ENCODE measurements at regions not wholly inside any gene's neighbourhood (a gene's known extent, or its start where the extent isn't known, plus 50 kb on each side); places are given as distances from the start of the nearest gene placed in this dataset.
A peak's percentile ranks its signal among the peaks of the same experiment; 100 is the strongest.

DNA sequence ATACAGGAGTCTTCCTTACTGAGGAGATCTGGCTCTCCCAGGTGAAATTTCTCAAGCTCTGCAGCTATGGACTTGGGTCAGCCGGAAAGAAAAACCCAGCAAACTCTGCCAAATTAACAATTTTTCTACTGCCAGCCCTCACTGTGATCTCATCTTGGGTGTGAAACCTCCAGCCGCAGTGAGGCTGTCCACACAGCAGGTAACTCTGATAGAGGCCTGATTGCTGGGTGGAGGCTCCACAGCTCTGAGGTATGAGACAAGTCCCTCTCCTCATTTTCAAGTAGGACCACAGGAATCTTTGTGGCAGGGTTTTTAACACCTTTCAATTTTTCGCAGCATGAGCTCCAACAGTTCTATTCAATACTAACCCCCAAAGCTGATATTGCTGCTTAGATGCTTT is 430.6 kb upstream of the RAB6C start:
- Mint-ChIP-seq H3K4me3 (no peak overlapping the region), H3K4me1 (peaks cover under 1% of the 10 kb centered on the region), H3K27me3 (ENCODE audit: insufficient read depth, low read depth) (no peaks in the 10 kb centered on the region), H3K27ac (no peak overlapping the region), H3K9me3 (no peaks in the 10 kb centered on the region), H3K36me3 (no peaks in the 10 kb centered on the region)
- Histone ChIP-seq H3K27me3 (no peaks in the 10 kb centered on the region), H3K4me1 (no peaks in the 10 kb centered on the region), H3K4me3 (no peak overlapping the region), H3K79me2 (ENCODE audit: low read depth) (no peaks in the 10 kb centered on the region), H3K9ac (no peak overlapping the region), H3K36me3 (no peaks in the 10 kb centered on the region), H2AFZ (replicated peaks) (no peak overlapping the region), H3K27ac (no peak overlapping the region), H4K20me1 (ENCODE audit: low read depth) (no peaks in the 10 kb centered on the region), H3K4me2 (no peak overlapping the region), H3K9me3 (ENCODE audit: low read depth) (no peaks in the 10 kb centered on the region), H3F3A (ENCODE audit: low read depth) (no peaks in the 10 kb centered on the region)
- no peak for DNase-seq (ENCODE audit: low spot score)
- no peak for TF ChIP-seq EZH2 (IDR thresholded peaks at IDR 0.05)
- no peak for TF ChIP-seq EZH2phosphoT487 (IDR thresholded peaks at IDR 0.05)
- TF ChIP-seq, protein P1, sequence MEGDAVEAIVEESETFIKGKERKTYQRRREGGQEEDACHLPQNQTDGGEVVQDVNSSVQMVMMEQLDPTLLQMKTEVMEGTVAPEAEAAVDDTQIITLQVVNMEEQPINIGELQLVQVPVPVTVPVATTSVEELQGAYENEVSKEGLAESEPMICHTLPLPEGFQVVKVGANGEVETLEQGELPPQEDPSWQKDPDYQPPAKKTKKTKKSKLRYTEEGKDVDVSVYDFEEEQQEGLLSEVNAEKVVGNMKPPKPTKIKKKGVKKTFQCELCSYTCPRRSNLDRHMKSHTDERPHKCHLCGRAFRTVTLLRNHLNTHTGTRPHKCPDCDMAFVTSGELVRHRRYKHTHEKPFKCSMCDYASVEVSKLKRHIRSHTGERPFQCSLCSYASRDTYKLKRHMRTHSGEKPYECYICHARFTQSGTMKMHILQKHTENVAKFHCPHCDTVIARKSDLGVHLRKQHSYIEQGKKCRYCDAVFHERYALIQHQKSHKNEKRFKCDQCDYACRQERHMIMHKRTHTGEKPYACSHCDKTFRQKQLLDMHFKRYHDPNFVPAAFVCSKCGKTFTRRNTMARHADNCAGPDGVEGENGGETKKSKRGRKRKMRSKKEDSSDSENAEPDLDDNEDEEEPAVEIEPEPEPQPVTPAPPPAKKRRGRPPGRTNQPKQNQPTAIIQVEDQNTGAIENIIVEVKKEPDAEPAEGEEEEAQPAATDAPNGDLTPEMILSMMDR (IDR thresholded peaks at IDR 0.05) = no peak

DNA sequence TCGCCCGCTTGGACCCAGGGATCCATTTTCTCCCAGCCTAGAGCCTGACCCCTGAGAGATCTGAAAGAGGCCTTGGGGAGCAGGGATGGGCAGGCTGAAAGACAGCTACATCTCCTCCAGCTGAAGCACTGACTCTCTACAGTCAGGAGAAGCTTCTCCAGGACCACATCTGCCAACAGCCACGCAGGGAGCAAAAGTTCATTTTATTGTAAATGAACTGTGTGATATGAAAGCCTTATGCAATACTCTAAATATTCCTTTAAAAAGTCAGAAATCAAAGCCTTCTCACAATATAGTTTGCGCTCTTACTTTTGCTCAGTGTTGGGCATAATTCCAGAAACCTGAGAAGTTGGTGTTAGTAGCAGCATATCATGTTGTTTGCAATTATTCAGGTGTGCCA is 428.9 kb upstream of the RAB6C start:
- Histone ChIP-seq H4K20me1 (ENCODE audit: low read depth) (no peaks in the 10 kb centered on the region), H3K27ac (no peak overlapping the region), H3K4me3 (no peak overlapping the region), H3K27me3 (no peaks in the 10 kb centered on the region), H3F3A (ENCODE audit: low read depth) (no peaks in the 10 kb centered on the region), H3K4me2 (no peak overlapping the region), H3K36me3 (no peaks in the 10 kb centered on the region), H3K9ac (no peak overlapping the region), H3K4me1 (peaks cover 9% of the 10 kb centered on the region), H3K9me3 (ENCODE audit: low read depth) (no peaks in the 10 kb centered on the region), H3K79me2 (ENCODE audit: low read depth) (no peaks in the 10 kb centered on the region), H2AFZ (replicated peaks) (no peak overlapping the region)
- Mint-ChIP-seq H3K36me3 (no peaks in the 10 kb centered on the region), H3K9me3 (no peaks in the 10 kb centered on the region), H3K27me3 (ENCODE audit: insufficient read depth, low read depth) (no peaks in the 10 kb centered on the region), H3K4me1 (peaks cover 11% of the 10 kb centered on the region), H3K27ac (no peak overlapping the region), H3K4me3 (no peak overlapping the region)
- TF ChIP-seq, protein P1 (IDR thresholded peaks at IDR 0.05) = no peak
- TF ChIP-seq EZH2 (IDR thresholded peaks at IDR 0.05) (no peak), EZH2phosphoT487 (IDR thresholded peaks at IDR 0.05) (no peak)
- no peak for DNase-seq (ENCODE audit: low spot score)

DNA sequence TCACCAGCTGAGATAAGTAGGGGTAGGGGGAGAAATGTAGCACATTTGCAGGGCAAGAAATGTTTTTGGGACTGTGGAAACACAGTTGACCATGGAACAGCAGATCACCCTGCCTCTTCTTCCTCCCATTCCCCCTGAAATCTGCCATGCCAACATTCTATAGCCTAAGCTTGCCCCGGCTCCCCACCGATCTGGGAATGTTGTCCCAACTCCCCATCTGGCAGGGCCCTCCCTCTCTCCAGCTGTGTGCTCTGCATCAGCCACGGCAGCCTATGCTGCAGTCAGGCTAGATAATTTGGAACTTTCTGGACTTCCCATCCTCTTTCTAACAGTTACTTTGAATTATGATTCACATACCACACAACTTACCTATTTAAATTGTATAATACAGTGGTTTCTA is 425.1 kb upstream of the RAB6C start:
- no peak overlapping the region for H3K4me3 ChIP-seq
- H4K20me1 ChIP-seq (ENCODE audit: low read depth) = no peaks in the 10 kb centered on the region
- H3F3A ChIP-seq (ENCODE audit: low read depth) = no peaks in the 10 kb centered on the region
- H3K27ac ChIP-seq = no peak overlapping the region
- H3K4me3 Mint-ChIP-seq = no peak overlapping the region
- peak overlapping the region; percentile 19 for H2AFZ ChIP-seq (replicated peaks)
- no peaks in the 10 kb centered on the region for H3K9me3 ChIP-seq (ENCODE audit: low read depth)
- peak overlapping the region; percentile 2 for H3K4me2 ChIP-seq
- peak; percentile 49 for DNase-seq (ENCODE audit: low spot score)
- TF ChIP-seq EZH2phosphoT487 (IDR thresholded peaks at IDR 0.05) = no peak
- TF ChIP-seq EZH2 (IDR thresholded peaks at IDR 0.05) = no peak
- TF ChIP-seq, protein P1 (IDR thresholded peaks at IDR 0.05) = no peak
- H3K36me3 ChIP-seq = no peaks in the 10 kb centered on the region
- H3K9me3 Mint-ChIP-seq = no peaks in the 10 kb centered on the region
- peaks cover 9% of the 10 kb centered on the region for H3K4me1 ChIP-seq
- H3K79me2 ChIP-seq (ENCODE audit: low read depth) = no peaks in the 10 kb centered on the region
- H3K36me3 Mint-ChIP-seq = no peaks in the 10 kb centered on the region
- no peaks in the 10 kb centered on the region for H3K27me3 ChIP-seq
- H3K27ac Mint-ChIP-seq = no peak overlapping the region
- H3K9ac ChIP-seq = no peak overlapping the region
- no peaks in the 10 kb centered on the region for H3K27me3 Mint-ChIP-seq (ENCODE audit: insufficient read depth, low read depth)
- H3K4me1 Mint-ChIP-seq = peaks cover 11% of the 10 kb centered on the region

All from neural progenitor cell (in vitro differentiated cells).